GM19240 (cell line): ENCODE measurements at regions not wholly inside any gene's neighbourhood (a gene's known extent, or its start where the extent isn't known, plus 50 kb on each side); places are given as distances from the start of the nearest gene placed in this dataset.
"Not testable (repeated sequence)": the region's sequence is repeated elsewhere in the genome, so short reads cannot be mapped to it uniquely, and the experiment has no call there.

ENCODE experiments used
- DNase-seq: peaks from one replicate; pipeline ENCODE4 v3.0.0; 2011; ENCODE audit warnings: low spot score; ENCODE audit not compliant: insufficient read length

- no peak for DNase-seq
Observed at GRCh38 chr9:86500031-86500430, 145.8 kb upstream of the TUT7 start.

- DNase-seq, result no peak
Observed at GRCh38 chr9:86494644-86495111, 140.5 kb upstream of the TUT7 start.

DNA sequence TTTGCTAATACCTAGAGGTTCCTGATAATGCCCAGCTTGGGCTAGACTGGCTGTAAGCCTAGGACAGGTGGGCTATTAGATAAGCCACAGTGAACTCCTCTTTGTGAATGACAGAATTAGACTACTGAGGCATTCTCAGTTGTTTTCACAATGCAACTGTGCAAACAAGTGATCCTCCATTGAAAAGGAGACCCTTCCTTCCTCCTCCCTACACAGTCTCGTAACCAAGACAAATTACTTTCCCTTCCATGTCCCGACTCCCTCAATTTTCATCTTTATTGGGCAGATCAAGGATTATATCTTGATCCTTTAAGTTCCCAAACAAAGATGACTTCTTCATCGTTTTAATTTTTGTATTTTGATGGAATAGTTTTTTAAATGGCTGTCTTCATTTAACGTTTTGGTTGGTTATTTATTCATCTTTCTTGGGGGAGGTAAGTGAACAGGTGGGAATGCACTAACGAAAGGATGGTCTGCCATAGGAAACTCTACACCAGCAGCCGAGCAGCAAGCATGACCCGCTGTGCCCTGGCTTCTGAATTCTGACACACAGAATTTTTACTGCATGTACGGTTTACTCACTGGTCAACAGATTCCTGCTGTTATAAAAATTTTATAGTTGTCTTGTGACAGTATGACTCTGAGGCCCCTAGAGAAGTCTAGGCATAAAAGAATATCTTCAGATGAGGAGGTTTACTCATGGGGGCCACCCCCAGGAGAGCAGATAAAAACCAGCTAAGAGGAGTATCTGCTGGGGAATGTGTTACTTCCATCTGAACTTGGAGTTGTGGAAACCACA, 137.5 kb upstream of the TUT7 start:
- DNase-seq, result no peak

DNA sequence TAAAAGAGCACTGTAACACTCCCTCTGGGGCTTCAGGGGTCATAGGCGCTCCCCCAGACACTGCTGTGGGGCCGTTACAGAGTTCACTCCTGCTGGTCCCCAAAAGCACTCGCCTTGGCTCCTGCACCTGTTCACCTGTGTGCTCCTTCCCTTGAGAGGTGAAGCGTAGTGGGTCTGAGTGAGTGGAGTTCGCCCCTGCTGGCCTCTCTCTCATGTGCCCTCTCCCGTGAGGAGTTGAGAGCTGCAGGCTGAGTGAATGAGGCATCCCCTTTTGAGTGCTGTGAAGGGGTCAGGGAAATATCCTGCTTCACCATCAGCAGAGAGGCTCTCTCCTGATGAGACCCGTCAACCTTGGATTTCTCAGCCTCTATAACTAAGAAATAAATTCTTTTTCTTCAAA, 134.6 kb upstream of the TUT7 start:
- no peak for DNase-seq

GRCh38 chr9:86488345-86488744, 134.1 kb upstream of the TUT7 start:
- DNase-seq, result no peak

DNA sequence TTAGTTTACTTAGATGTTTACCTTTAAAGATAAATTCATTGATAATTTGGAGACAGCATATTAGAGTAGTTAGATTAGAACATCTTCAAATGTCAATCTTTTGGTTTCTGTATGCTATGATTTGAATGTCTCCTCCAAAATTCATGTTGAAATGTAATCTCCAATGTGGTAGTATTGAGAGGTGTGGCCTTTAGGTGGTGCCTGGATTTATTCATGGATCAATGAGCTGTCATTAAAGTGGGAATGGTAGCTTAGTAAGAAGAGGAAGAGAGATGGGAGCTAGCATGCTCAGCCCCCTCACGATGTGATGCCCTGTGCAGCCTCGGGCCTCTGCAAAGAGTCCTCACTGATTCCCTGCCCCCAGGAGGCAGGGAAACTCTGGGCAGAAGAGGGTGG, 133.6 kb upstream of the TUT7 start:
- no peak for DNase-seq

GRCh38 chr9:86486891-86487837, 133.0 kb upstream of the TUT7 start:
- no peak for DNase-seq

DNA sequence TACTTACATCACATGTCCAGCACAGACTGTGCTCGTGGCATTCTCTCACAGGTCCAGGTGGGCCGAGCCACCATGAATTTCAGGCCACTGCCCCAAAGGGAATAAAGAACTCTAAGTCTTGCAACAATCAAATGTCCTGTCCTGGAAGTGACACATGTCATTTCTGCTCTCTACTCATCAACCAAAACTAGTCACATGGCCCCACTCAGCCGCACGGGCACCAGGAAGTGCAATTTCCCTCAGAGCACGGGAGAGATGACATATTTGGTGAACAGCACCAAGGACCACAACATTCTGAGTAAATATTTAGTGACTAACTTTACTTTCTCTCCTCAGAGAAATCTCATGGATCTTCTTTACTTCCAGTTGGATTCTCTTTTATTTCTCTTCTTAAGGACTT, 131.1 kb upstream of the TUT7 start:
- DNase-seq, result no peak

- DNase-seq, result no peak
Observed at GRCh38 chr9:86483496-86483895, 129.3 kb upstream of the TUT7 start.

DNA sequence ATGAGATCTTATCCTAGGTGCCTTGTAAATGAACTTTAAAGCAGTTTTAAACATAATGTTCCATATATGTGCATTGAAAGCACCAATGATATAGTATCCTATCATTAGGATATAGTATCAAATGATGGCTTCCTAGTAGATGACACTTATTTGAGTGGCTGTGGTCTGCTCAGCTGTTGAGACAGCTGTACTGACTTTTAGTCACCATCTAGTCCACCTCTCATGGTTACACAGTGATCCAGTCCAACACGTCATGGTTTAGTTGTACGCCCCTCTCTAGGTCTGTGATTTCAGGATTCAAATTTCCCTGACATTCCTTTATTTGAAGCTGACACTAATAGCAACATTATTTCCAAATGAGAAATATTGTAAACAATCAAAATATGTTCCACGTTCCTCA, 127.3 kb upstream of the TUT7 start:
- DNase-seq, result no peak

- DNase-seq, result not testable (repeated sequence)
Observed at GRCh38 chr9:86475255-86475654, 121.0 kb upstream of the TUT7 start.

DNA sequence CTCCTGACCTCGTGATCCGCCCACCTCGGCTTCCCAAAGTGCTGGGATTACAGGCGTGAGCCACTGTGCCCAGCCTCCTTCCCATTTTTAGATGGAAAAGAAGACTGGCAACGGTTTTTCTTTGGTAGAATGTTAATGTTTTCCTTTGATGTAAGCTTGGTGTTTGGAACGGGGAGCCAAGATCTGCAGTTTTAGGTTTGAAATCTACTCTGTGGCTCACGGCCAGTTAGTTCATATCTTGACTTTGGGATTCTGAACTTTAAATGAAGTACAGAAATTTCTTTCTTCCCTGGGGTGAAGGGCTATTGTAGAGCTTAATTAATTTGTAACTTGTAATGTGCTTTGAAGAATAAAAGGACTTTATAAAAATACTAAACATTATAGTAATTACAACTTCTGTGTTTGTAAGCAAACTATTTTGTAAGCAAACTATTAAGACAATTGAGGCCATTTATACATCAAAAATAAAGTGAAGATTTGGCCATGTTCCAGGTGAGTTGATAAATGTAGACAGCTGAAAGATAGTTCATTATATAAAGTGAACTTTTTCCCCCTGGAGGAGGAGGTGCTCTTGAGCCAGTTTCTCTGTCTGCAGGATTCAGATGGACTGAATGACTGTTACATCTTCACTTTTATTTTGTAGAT, 117.1 kb upstream of the TUT7 start:
- DNase-seq, result no peak

DNA sequence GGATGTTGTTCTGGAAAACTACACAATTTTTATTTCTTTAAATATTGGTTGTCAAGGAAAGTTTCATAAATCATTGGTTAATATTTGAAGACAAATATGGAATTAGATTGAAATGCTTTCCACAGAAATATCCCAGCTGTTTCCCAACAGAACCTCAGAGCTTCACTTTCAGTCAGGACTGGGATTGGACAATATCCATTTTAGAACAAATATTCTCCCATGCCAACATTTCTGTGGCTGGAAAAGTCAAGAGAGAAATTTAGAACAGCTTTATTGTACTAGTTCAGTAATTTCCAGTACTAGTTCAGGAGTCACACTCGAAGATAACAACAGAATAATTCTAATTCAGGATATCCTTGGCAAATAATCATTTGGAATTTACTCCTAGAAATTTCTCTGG, 116.1 kb upstream of the TUT7 start:
- DNase-seq, result no peak

- DNase-seq, result no peak
Observed at GRCh38 chr9:86469476-86470250, 115.5 kb upstream of the TUT7 start.

GRCh38 chr9:86464242-86464641, 110.0 kb upstream of the TUT7 start:
- no peak for DNase-seq

DNA sequence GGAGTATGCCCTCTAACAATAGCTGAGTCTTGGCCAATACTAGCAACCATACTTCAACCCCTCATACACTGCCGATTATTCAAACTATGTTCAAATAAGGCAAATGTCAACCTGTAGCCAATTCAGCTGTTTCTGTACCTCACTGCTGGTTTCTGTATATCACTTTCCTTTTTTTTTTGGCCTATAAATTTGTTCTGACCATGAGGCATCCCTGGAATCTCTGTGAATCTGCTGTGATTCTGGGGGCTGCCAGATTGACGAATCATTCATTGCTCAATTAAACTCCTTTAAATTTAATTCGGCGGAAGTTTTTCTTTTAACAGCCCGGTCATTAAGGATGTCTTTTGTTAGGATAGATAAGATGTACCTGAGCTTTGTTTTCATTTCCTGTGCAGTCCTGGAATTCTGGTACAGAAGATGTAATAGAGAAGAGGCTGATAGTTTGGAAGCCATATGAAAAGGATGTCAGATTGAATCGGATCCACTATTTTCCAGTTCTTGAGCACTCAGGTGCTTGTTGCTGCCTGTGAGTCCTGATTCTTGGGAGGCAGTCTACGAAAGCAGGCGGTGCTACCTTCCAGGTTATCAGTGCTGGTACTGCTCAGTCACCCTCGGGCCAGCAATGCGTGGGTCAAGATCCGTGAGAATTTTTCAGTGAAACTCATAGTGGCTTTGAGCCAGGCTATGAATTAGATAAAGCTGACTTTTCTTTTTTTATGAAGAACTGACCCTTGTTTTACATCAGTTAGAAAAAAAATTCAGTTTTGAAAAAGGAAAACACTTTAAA, 106.2 kb upstream of the TUT7 start:
- DNase-seq, result no peak

DNA sequence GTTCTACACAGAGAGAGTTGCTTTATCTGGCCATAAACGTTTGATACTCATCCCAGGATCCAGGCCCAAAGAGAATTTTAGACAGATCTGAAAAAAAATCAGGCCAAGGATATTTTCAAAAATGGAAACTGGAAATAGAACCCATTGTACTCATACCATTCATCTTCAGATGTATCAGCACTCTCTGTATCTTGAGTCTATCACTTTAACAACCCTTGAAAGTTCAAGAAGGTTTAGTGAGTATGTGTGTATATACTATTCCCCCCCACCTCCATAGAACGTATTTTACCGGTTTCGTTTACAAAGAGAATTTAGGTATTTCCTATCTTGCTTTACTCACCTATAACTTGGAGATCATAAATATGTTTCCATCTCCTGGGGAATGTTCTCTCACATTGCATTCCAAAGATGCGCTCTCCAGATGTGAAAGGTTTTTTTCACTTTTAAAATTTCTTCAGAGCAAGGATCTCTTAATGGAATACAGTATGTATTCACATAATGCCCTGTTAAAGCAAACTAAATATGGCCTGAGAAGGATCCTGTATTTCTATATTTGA, 105.5 kb upstream of the TUT7 start:
- no peak for DNase-seq

DNA sequence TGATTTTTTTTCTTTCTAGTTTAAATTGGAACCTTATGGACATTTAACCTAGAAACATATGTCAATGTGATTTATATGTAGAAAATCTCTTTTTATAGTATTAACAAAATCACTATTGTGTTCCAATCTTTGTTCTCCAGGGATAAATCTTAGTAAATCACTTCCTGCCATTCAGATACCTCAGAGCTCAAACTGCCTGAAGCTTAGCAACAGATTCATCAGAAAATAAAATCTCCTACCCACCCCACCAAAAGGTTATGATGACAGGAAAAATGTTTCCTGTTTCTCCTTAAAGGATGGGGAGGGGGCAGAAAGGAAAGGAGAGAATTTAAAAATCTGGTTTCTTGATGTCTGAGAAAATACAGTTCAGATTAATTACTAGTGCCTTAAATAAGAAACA, 105.0 kb upstream of the TUT7 start:
- DNase-seq, result no peak

DNA sequence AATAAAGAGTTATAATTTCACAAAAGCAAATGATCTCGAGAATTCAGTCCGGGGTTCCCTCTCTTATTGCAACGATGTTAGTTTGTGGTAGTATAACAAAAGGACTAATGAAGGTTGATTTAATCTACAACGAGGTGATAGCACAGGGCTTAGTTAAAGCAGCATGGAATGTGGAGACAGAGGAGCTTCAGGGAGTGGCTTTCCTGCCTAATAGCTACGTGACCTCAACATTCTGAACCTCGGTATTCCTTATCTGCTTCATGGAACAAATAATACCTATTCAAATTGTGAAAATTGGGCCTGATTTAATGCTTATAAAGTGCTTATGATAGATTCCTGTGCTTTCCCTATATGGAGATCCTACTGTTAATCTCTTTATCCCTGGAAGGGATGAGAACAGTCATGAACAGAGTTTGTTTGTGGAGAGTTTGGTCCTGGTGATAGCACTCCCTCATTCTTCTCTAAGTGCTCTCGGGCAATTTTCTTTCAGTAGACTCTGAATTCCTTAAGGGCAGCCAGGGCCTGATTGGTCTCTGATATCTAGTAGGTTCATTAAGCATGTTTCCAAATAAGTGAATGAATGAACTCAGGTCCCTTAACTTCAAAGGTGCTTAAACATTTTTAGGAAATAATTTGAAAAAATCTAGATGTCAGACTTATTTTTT, 104.1 kb upstream of the TUT7 start:
- DNase-seq, result no peak

DNA sequence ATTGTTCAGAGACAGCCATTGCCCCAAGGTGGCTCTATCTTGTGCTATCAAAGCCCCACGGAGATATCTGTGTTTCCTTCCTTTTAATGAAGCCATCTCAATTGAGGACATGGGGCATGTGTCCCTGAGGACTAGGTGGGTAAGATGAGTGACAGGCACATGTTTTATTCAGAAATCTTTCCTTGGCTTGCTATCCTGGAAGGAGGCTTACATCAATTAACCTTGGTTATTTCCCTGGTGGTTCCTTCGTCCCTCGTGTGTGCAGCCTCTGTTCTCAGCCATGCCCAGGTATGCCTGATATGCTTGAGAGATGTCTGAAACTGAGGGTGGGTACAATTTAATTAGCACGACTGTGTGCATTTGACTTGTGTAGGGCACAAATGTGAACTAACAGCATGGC, 102.2 kb upstream of the TUT7 start:
- DNase-seq, result no peak
